Colonic mucosa (tissue), 4 donors: ENCODE measurements at regions not wholly inside any gene's neighbourhood (a gene's known extent, or its start where the extent isn't known, plus 50 kb on each side); places are given as distances from the start of the nearest gene placed in this dataset.

Experiments used
- DNase-seq: peaks from one replicate; pipeline ENCODE4 v3.0.0-alpha.2; 2020
- H3K27ac ChIP-seq: fragments of 200-600 bp; one replicate; pipeline ENCODE4 v1.8.0; 2021
- H3K27me3 ChIP-seq: fragments of 200-600 bp; one replicate; pipeline ENCODE4 v1.8.0; 2021
- H3K36me3 ChIP-seq: fragments of 200-600 bp; one replicate; pipeline ENCODE4 v1.8.0; 2021
- H3K4me1 ChIP-seq: fragments of 200-600 bp; one replicate; pipeline ENCODE4 v1.8.0; 2021; ENCODE audit warnings: mild to moderate bottlenecking
- H3K4me3 ChIP-seq: fragments of 200-600 bp; one replicate; pipeline ENCODE4 v1.8.0; 2021
- H3K9ac ChIP-seq, 2 donors: one replicate each; pipeline ENCODE4 v1.7.0; 2013; ENCODE audit warnings: control low read depth in 2 of 2, low read depth in 2 of 2, low read length in 2 of 2
- H3K9me3 ChIP-seq: fragments of 200-600 bp; one replicate; pipeline ENCODE4 v1.8.0; 2021
- CTCF ChIP-seq: fragments of 200-600 bp; IDR thresholded peaks from one replicate; pipeline ENCODE4 v1.8.0; 2022; ENCODE audit warnings: antibody characterized with exemption, mild to moderate bottlenecking
- intact Hi-C: fragments of 100-400 bp; cut with DNase I; formaldehyde crosslinking; loops from one replicate; pipeline ENCODE4 v1.14.1; 2022
- donor health status: healthy.
- donor health status: DM: no; HTN: no; CAD: no.
- donor health status: DM: no; HTN: no; CAD: no.

GRCh38 chr2:217612211-217612610, 390.6 kb downstream of the TNS1 start:
- H3K36me3 ChIP-seq, result no peaks in the 10 kb centered on the region
- H3K9ac ChIP-seq, result no peak overlapping the region
- DNase-seq, result no peak
- no peaks in the 10 kb centered on the region for H3K27me3 ChIP-seq
- no peak overlapping the region for H3K4me3 ChIP-seq
- no peak for TF ChIP-seq CTCF
- no peaks in the 10 kb centered on the region for H3K4me1 ChIP-seq
- no peak overlapping the region for H3K27ac ChIP-seq
- intact Hi-C loops, result no loop called here
- no peaks in the 10 kb centered on the region for H3K9me3 ChIP-seq

GRCh38 chr2:217611626-217612127, 391.1 kb downstream of the TNS1 start:
- Histone ChIP-seq H3K27ac (no peak overlapping the region), H3K4me3 (no peak overlapping the region), H3K27me3 (no peaks in the 10 kb centered on the region), H3K36me3 (no peaks in the 10 kb centered on the region), H3K4me1 (no peaks in the 10 kb centered on the region), H3K9ac (no peak overlapping the region), H3K9me3 (no peaks in the 10 kb centered on the region)
- no peak for DNase-seq
- no peak for TF ChIP-seq CTCF
- intact Hi-C loops, result no loop called here

GRCh38 chr2:217611056-217611455, 391.7 kb downstream of the TNS1 start:
- Histone ChIP-seq H3K27ac (no peak overlapping the region), H3K27me3 (no peaks in the 10 kb centered on the region), H3K4me3 (no peak overlapping the region), H3K9ac (no peak overlapping the region), H3K36me3 (no peaks in the 10 kb centered on the region), H3K9me3 (no peaks in the 10 kb centered on the region), H3K4me1 (no peaks in the 10 kb centered on the region)
- no peak for TF ChIP-seq CTCF
- intact Hi-C loops, result no loop called here
- no peak for DNase-seq

- no peaks in the 10 kb centered on the region for H3K36me3 ChIP-seq
- H3K9me3 ChIP-seq, result no peaks in the 10 kb centered on the region
- intact Hi-C loops, result no loop called here
- DNase-seq, result no peak
- no peaks in the 10 kb centered on the region for H3K4me1 ChIP-seq
- H3K27me3 ChIP-seq, result no peaks in the 10 kb centered on the region
- TF ChIP-seq CTCF, result no peak
- no peak overlapping the region for H3K9ac ChIP-seq
- H3K4me3 ChIP-seq, result no peak overlapping the region
- H3K27ac ChIP-seq, result no peak overlapping the region
These were observed 392.4 kb downstream of the TNS1 start for GRCh38 chr2:217610401-217610814.

- DNase-seq, result no peak
- Histone ChIP-seq H3K36me3 (no peaks in the 10 kb centered on the region), H3K9ac (no peak overlapping the region), H3K4me1 (no peaks in the 10 kb centered on the region), H3K27ac (no peak overlapping the region), H3K9me3 (no peaks in the 10 kb centered on the region), H3K27me3 (no peaks in the 10 kb centered on the region), H3K4me3 (no peak overlapping the region)
- no peak for TF ChIP-seq CTCF
- intact Hi-C loops, result no loop called here
These were observed 392.8 kb downstream of the TNS1 start for GRCh38 chr2:217609952-217610351.

- DNase-seq, result no peak
- H3K36me3 ChIP-seq, result no peaks in the 10 kb centered on the region
- intact Hi-C loops, result no loop called here
- TF ChIP-seq CTCF, result no peak
- no peak overlapping the region for H3K4me3 ChIP-seq
- no peaks in the 10 kb centered on the region for H3K27me3 ChIP-seq
- H3K9ac ChIP-seq, result no peak overlapping the region
- H3K9me3 ChIP-seq, result no peaks in the 10 kb centered on the region
- no peak overlapping the region for H3K27ac ChIP-seq
- no peaks in the 10 kb centered on the region for H3K4me1 ChIP-seq
These were observed 396.5 kb downstream of the TNS1 start for GRCh38 chr2:217606296-217606695.
